NB4 (cell line): ENCODE measurements at regions not wholly inside any gene's neighbourhood (a gene's known extent, or its start where the extent isn't known, plus 50 kb on each side); places are given as distances from the start of the nearest gene placed in this dataset.
A peak's percentile ranks its signal among the peaks of the same experiment; 100 is the strongest.

ENCODE experiments used
- DNase-seq: peaks from one replicate; pipeline ENCODE4 v3.0.0; 2010; ENCODE audit warnings: low read depth
- H3K4me3 ChIP-seq: one replicate; pipeline ENCODE4 v1.5.1; 2011; ENCODE audit warnings: mild to moderate bottlenecking, low read depth, low read length, moderate library complexity
- CTCF ChIP-seq: IDR thresholded peaks from one replicate; pipeline ENCODE4 v1.5.1; 2012; ENCODE audit warnings: low read depth, low read length
- MAX ChIP-seq: IDR thresholded peaks from 2 replicates; pipeline ENCODE4 v1.6.1; 2011; ENCODE audit warnings: low read depth, low read length
- MYC ChIP-seq: IDR thresholded peaks from 2 replicates; pipeline ENCODE4 v1.6.1; 2011; ENCODE audit warnings: low read depth, low read length
- POLR2A ChIP-seq: IDR thresholded peaks from 2 replicates; pipeline ENCODE4 v1.6.1; 2011; ENCODE audit warnings: mild to moderate bottlenecking; ENCODE audit not compliant: insufficient read length; ENCODE audit errors: extremely low read depth

- DNase-seq, result no peak
- no peak overlapping the region for H3K4me3 ChIP-seq
- TF ChIP-seq MYC (no peak), CTCF (no peak), MAX (no peak), POLR2A (no peak)
These were observed 88.2 kb downstream of the CCR1 start for GRCh38 chr3:46119709-46120498.

- no peak for DNase-seq
- no peak for TF ChIP-seq MAX
- no peak for TF ChIP-seq CTCF
- no peak for TF ChIP-seq MYC
- TF ChIP-seq POLR2A, result no peak
- H3K4me3 ChIP-seq, result no peak overlapping the region
These were observed 88.9 kb downstream of the CCR1 start for GRCh38 chr3:46119253-46119652.

- H3K4me3 ChIP-seq, result no peak overlapping the region
- TF ChIP-seq MYC (no peak), POLR2A (no peak), MAX (no peak), CTCF (no peak)
- DNase-seq, result no peak
These were observed 89.7 kb upstream of the XCR1 start for GRCh38 chr3:46116996-46117395.

GRCh38 chr3:46114323-46114988 is 87.2 kb upstream of the XCR1 start:
- DNase-seq, result peak; percentile 74
- TF ChIP-seq MAX, result no peak
- TF ChIP-seq POLR2A, result no peak
- TF ChIP-seq MYC, result no peak
- TF ChIP-seq CTCF, result no peak
- H3K4me3 ChIP-seq, result no peak overlapping the region

GRCh38 chr3:46113608-46114007 is 86.3 kb upstream of the XCR1 start:
- no peak for TF ChIP-seq POLR2A
- no peak for TF ChIP-seq CTCF
- no peak for TF ChIP-seq MYC
- TF ChIP-seq MAX, result no peak

More at GRCh38 chr3:46113608-46114007, 86.3 kb upstream of the XCR1 start:
- DNase-seq, result no peak
- no peak overlapping the region for H3K4me3 ChIP-seq
